GM18502 (cell line): ENCODE measurements at regions not wholly inside any gene's neighbourhood (a gene's known extent, or its start where the extent isn't known, plus 50 kb on each side); places are given as distances from the start of the nearest gene placed in this dataset.

Experiments
- ATAC-seq: cut with Tn5 transposase; IDR thresholded peaks from one replicate; pipeline ENCODE4 v1.9.1; 2021; ENCODE audit warnings: mild to moderate bottlenecking; ENCODE audit not compliant: unreplicated experiment, poor library complexity

- no peak for ATAC-seq
Observed at GRCh38 chr4:174438711-174439110, 83.6 kb downstream of the HPGD start.

DNA sequence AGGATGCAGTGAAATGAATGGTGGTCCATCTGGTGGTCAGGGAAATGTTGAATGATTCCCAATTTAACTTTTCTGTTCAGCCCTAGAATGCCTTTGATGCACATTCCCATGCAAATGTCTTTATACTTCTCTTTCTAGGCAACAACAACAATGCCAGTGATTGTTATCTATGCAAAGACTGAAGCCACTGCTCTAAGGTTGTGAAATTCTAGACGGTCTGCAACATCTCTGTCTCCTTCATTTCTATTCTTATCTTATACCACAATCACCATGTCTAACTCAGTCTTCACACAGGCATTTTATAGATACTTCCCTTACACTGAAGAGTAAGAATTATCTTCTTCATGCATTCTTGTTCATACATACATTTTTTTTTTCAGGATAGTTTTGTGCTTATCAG, 84.5 kb downstream of the HPGD start:
- no peak for ATAC-seq

GRCh38 chr4:174437324-174437723, 85.0 kb downstream of the HPGD start:
- ATAC-seq, result no peak

- no peak for ATAC-seq
Observed at GRCh38 chr4:174436377-174436776, 85.9 kb downstream of the HPGD start.

- no peak for ATAC-seq
Observed at GRCh38 chr4:174435974-174436373, 86.3 kb downstream of the HPGD start.

GRCh38 chr4:174434455-174434854, 87.8 kb downstream of the HPGD start:
- ATAC-seq, result no peak

DNA sequence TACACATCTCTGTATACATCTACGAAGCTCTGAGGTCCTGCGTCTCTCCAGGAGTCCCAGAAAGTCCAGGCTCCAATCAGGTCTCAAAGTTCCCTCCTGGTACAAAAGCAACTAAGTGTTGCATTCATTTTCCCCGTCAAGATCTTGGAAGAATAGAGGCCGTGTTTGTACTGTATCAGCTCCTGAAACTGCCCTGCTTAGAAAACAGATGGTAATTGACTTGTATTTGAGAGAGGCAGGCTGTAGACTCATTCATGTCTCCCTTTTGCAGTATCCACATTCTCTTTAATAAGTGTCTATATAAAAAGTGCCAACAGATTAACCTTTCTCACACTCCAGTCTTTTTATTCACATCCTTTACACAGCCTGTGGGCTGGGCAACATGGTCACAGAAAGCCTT, 91.7 kb downstream of the HPGD start:
- ATAC-seq, result no peak

GRCh38 chr4:174429701-174430410, 92.4 kb downstream of the HPGD start:
- no peak for ATAC-seq

GRCh38 chr4:174427571-174428140, 94.6 kb downstream of the HPGD start:
- ATAC-seq, result no peak

- ATAC-seq, result no peak
Observed at GRCh38 chr4:174425669-174426068, 96.6 kb downstream of the HPGD start.

- ATAC-seq, result peak; percentile 79
Observed at GRCh38 chr4:174423257-174423944, 98.9 kb downstream of the HPGD start.

- peak; percentile 24 for ATAC-seq
Observed at GRCh38 chr4:174422893-174423256, 99.4 kb downstream of the HPGD start.

DNA sequence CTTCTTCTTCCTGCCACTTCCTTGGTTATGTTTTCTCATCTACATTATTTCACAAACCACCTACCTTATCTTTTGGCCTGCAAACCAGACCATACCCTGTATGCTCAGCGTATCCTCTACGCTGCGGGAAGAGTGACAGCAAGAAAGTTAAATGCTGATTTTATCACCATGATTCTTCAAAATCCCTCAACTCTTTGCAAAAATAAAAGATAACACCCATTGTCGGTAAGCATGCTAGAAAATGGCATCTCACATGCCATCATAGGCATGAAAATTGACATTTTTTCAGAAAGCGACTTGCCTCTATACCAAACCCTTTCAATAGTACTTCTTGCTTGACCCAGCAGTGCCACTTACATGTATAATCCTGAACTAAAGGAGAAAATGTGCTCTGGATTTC, 102.0 kb downstream of the HPGD start:
- no peak for ATAC-seq

DNA sequence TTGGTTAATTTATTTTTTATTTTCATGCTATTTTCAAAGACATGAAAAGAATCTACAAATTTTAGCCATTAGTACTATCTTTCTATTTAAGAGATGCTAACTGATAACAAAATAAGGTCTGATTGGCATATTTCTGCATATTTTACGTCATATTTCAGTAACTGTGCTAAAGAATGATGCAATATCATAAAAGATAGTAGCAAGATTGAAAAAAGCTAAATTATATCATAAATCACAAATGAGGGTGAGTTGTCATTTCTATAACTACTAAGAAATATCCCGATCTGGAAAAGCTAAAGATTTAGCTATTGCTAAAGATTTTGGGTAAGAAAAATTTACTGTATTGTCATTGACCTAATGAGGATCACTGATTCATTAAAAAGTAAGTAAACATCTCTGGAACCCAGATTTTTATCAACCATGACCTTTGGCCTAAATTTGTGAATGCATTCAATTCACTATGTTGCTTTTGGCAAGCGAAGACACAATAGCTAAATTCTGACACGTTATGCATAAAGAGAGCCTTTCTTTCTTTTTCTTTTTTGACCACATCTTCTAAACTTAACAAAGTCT, 103.6 kb downstream of the HPGD start:
- ATAC-seq, result no peak

DNA sequence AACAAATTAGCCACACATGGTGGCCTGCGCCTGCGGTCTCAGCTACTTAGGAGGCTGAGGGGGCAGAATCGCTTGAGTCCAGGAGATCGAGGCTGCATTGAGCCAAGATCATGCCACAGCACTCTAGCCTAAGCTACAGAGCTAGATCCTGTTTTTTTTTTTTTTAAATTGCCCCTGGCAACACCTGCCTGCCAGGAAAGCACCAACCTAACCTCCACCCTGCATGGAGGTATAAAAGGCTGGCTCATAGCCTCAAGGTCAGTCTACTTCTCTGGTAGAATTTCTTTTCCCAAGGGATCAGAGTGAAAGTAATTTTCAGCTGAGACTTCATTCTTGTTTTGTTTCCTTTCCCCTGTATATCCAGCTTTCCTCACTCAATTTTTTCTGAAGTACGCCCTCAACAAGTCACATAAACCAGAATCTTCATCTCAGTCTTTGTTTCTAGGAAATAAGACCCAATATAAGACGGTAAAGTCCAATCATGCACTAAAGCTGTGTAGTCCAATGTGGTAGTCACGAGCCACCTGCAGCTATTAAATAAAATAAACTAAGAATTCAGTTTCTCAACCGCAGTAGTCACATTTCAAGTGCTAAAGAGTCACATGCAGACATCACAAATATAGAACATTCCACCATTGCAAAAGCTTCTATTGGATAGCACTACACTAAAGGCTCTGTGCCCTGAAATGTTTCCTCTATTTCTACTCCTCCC, 113.3 kb downstream of the HPGD start:
- no peak for ATAC-seq

DNA sequence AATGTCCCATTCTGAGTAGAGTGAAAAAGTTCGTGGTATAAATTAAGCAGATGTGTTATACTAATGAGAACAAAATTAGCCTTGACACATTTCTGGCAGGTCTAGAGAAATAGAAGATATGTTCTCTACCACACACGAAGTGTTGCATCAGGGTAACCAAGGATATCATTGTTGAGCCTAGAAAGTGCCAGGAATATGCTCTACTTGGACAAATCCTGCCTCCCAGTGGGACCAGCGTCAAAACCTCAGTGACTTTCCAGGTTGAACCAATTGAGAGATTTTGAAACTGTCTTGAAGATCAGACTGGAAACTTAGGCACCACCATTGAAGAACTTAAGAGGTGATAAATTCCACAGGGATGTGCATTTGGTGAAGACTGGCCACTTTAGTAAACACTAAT, 115.9 kb downstream of the HPGD start:
- ATAC-seq, result no peak

GRCh38 chr4:174405923-174406322, 116.4 kb downstream of the HPGD start:
- ATAC-seq, result no peak

- ATAC-seq, result no peak
Observed at GRCh38 chr4:174404677-174405076, 117.6 kb downstream of the HPGD start.

GRCh38 chr4:174403177-174403543, 119.1 kb downstream of the HPGD start:
- no peak for ATAC-seq

GRCh38 chr4:174402470-174403176, 118.9 kb downstream of the CEP44 start:
- no peak for ATAC-seq
